Liver (tissue), 8 donors: ENCODE measurements at regions not wholly inside any gene's neighbourhood (a gene's known extent, or its start where the extent isn't known, plus 50 kb on each side); places are given as distances from the start of the nearest gene placed in this dataset.

Experiments
- DNase-seq: peaks from one replicate; pipeline ENCODE4 v3.0.0-alpha.2; 2017; ENCODE audit warnings: low spot score
- H3K27ac ChIP-seq, 2 donors: one replicate each; pipeline ENCODE4 v1.7.0; 2013; ENCODE audit warnings: inconsistent platforms in 2 of 2, low read length in 2 of 2, control low read depth in 1 of 2, low read depth in 1 of 2, mild to moderate bottlenecking in 1 of 2
- H3K27me3 ChIP-seq, 4 donors: one replicate each; pipeline versions ENCODE4 v1.6.1 to v1.7.0; 2013; ENCODE audit warnings: low read length in 3 of 4, inconsistent platforms in 1 of 4, mild to moderate bottlenecking in 1 of 4, moderate library complexity in 1 of 4; ENCODE audit not compliant: control insufficient read depth in 4 of 4, insufficient read depth in 4 of 4
- H3K36me3 ChIP-seq, 4 donors: one replicate each; pipeline versions ENCODE4 v1.6.1 to v1.7.0; 2013; ENCODE audit warnings: low read length in 3 of 4, mild to moderate bottlenecking in 3 of 4, low read depth in 1 of 4, moderate library complexity in 1 of 4; ENCODE audit not compliant: control insufficient read depth in 4 of 4, insufficient read depth in 3 of 4
- H3K4me1 ChIP-seq, 4 donors: one replicate each; pipeline versions ENCODE4 v1.6.1 to v1.7.0; 2013; ENCODE audit warnings: low read length in 3 of 4, mild to moderate bottlenecking in 3 of 4, moderate library complexity in 1 of 4; ENCODE audit not compliant: control insufficient read depth in 4 of 4, insufficient read depth in 4 of 4
- H3K4me3 ChIP-seq, 3 donors: one replicate each; pipeline versions ENCODE4 v1.6.1 to v1.7.0; 2013; ENCODE audit warnings: low read length in 3 of 3, control low read depth in 1 of 3, low read depth in 1 of 3, mild to moderate bottlenecking in 1 of 3
- H3K9ac ChIP-seq, 2 donors: one replicate each; pipeline ENCODE4 v1.7.0; 2013; ENCODE audit warnings: low read length in 2 of 2, mild to moderate bottlenecking in 2 of 2, moderate library complexity in 2 of 2, control low read depth in 1 of 2, low read depth in 1 of 2
- H3K9me3 ChIP-seq, 4 donors: one replicate each; pipeline versions ENCODE4 v1.6.1 to v1.7.0; 2013; ENCODE audit warnings: low read length in 3 of 4; ENCODE audit not compliant: control insufficient read depth in 4 of 4
- CTCF ChIP-seq: fragments of 150-350 bp; IDR thresholded peaks from 2 replicates; pipeline ENCODE4 v1.5.1; 2017; ENCODE audit warnings: improper control_type of control experiment, low read depth, low read length; ENCODE audit not compliant: missing input control
- EGR1 ChIP-seq, 2 donors: IDR thresholded peaks; 2 replicates each; pipeline ENCODE4 v1.6.1; 2016 to 2018; ENCODE audit warnings: antibody characterized with exemption in 2 of 2, low read depth in 2 of 2
- FOXA1 ChIP-seq: IDR thresholded peaks from 2 replicates; pipeline ENCODE4 v1.6.1; 2016; ENCODE audit warnings: antibody characterized with exemption
- GABPA ChIP-seq, 2 donors: IDR thresholded peaks in 1 of 2; conservative IDR thresholded peaks in 1 of 2; 2 replicates each; pipeline ENCODE4 v1.6.1; 2016; ENCODE audit warnings: antibody characterized with exemption in 2 of 2, mild to moderate bottlenecking in 1 of 2, moderate library complexity in 1 of 2
- HNF4A ChIP-seq, 2 donors: conservative IDR thresholded peaks; 2 replicates each; pipeline ENCODE4 v1.6.1; 2016; ENCODE audit warnings: antibody characterized with exemption in 2 of 2, mild to moderate bottlenecking in 2 of 2
- HNF4G ChIP-seq: IDR thresholded peaks from 2 replicates; pipeline ENCODE4 v1.6.1; 2016; ENCODE audit warnings: antibody characterized with exemption
- JUND ChIP-seq, 2 donors: IDR thresholded peaks; 2 replicates each; pipeline ENCODE4 v1.6.1; 2016; ENCODE audit warnings: antibody characterized with exemption in 2 of 2
- NR2F2 ChIP-seq: IDR thresholded peaks from 2 replicates; pipeline ENCODE4 v1.6.1; 2016; ENCODE audit warnings: antibody characterized with exemption
- RAD21 ChIP-seq, 2 donors: IDR thresholded peaks; 2 replicates each; pipeline ENCODE4 v1.6.1; 2016; ENCODE audit warnings: antibody characterized with exemption in 2 of 2, mild to moderate bottlenecking in 2 of 2
- RXRA ChIP-seq, 2 donors: IDR thresholded peaks; 2 replicates each; pipeline ENCODE4 v1.6.1; 2017 to 2018; ENCODE audit warnings: antibody characterized with exemption in 2 of 2, mild to moderate bottlenecking in 1 of 2
- SP1 ChIP-seq: IDR thresholded peaks from 2 replicates; pipeline ENCODE4 v1.6.1; 2018; ENCODE audit warnings: antibody characterized with exemption, mild to moderate bottlenecking
- TAF1 ChIP-seq: conservative IDR thresholded peaks from 2 replicates; pipeline ENCODE4 v1.6.1; 2016; ENCODE audit warnings: antibody characterized with exemption, mild to moderate bottlenecking
- YY1 ChIP-seq: IDR thresholded peaks from 2 replicates; pipeline ENCODE4 v1.6.1; 2016; ENCODE audit warnings: antibody characterized with exemption, mild to moderate bottlenecking
- WGBS: extraction: QIAGEN DNeasy Blood & Tissue Kit; methylation state at CpG from one replicate; pipeline ENCODE4 v1.1.7; 2013; 5-methylcytosine and 5-hydroxymethylcytosine counted together
- TF ChIP-seq, protein P1 (sequence below): IDR thresholded peaks from 2 replicates; pipeline ENCODE4 v1.6.1; 2016; ENCODE audit warnings: antibody characterized with exemption
- TF ChIP-seq, protein P2 (sequence below): IDR thresholded peaks from 2 replicates; pipeline ENCODE4 v1.6.1; 2016; ENCODE audit warnings: antibody characterized with exemption, mild to moderate bottlenecking
- TF ChIP-seq, protein P3 (sequence below): IDR thresholded peaks from 2 replicates; pipeline ENCODE4 v1.6.1; 2016; ENCODE audit warnings: antibody characterized with exemption
- TF ChIP-seq, protein P4 (sequence below): IDR thresholded peaks from 2 replicates; pipeline ENCODE4 v1.6.1; 2016; ENCODE audit warnings: antibody characterized with exemption
- donor health status: healthy.
- donor health status: healthy.
- donor health status: healthy.
- donor health status: healthy.
- donor health status: healthy.

- TF ChIP-seq, protein P1, sequence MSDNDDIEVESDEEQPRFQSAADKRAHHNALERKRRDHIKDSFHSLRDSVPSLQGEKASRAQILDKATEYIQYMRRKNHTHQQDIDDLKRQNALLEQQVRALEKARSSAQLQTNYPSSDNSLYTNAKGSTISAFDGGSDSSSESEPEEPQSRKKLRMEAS = no peak
- TF ChIP-seq FOXA1 = no peak
- TF ChIP-seq EGR1 (IDR thresholded peaks at IDR 0.05; ENCODE audit: low read depth in 2 of 2) = no peak
These were observed 328.8 kb upstream of the UBE2E3 start (continued) for GRCh38 chr2:180651596-180651995.

GRCh38 chr2:180647621-180648020 lies 332.8 kb upstream of the UBE2E3 start:
- H3K27me3 ChIP-seq = no peaks in the 10 kb centered on the region
- TF ChIP-seq FOXA1 = no peak
- no peak for TF ChIP-seq SP1
- no peak for TF ChIP-seq GABPA (IDR thresholded peaks at IDR 0.05 in 1 of 2, conservative IDR thresholded peaks at IDR 0.05 in 1 of 2)
- TF ChIP-seq RXRA (IDR thresholded peaks at IDR 0.05) = no peak
- TF ChIP-seq HNF4A (conservative IDR thresholded peaks at IDR 0.05) = no peak
- TF ChIP-seq CTCF = no peak
- TF ChIP-seq, protein P2, sequence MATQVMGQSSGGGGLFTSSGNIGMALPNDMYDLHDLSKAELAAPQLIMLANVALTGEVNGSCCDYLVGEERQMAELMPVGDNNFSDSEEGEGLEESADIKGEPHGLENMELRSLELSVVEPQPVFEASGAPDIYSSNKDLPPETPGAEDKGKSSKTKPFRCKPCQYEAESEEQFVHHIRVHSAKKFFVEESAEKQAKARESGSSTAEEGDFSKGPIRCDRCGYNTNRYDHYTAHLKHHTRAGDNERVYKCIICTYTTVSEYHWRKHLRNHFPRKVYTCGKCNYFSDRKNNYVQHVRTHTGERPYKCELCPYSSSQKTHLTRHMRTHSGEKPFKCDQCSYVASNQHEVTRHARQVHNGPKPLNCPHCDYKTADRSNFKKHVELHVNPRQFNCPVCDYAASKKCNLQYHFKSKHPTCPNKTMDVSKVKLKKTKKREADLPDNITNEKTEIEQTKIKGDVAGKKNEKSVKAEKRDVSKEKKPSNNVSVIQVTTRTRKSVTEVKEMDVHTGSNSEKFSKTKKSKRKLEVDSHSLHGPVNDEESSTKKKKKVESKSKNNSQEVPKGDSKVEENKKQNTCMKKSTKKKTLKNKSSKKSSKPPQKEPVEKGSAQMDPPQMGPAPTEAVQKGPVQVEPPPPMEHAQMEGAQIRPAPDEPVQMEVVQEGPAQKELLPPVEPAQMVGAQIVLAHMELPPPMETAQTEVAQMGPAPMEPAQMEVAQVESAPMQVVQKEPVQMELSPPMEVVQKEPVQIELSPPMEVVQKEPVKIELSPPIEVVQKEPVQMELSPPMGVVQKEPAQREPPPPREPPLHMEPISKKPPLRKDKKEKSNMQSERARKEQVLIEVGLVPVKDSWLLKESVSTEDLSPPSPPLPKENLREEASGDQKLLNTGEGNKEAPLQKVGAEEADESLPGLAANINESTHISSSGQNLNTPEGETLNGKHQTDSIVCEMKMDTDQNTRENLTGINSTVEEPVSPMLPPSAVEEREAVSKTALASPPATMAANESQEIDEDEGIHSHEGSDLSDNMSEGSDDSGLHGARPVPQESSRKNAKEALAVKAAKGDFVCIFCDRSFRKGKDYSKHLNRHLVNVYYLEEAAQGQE = no peak
- no peak for TF ChIP-seq EGR1 (IDR thresholded peaks at IDR 0.05; ENCODE audit: low read depth in 2 of 2)
- no peak for TF ChIP-seq HNF4G
- TF ChIP-seq, protein P3, sequence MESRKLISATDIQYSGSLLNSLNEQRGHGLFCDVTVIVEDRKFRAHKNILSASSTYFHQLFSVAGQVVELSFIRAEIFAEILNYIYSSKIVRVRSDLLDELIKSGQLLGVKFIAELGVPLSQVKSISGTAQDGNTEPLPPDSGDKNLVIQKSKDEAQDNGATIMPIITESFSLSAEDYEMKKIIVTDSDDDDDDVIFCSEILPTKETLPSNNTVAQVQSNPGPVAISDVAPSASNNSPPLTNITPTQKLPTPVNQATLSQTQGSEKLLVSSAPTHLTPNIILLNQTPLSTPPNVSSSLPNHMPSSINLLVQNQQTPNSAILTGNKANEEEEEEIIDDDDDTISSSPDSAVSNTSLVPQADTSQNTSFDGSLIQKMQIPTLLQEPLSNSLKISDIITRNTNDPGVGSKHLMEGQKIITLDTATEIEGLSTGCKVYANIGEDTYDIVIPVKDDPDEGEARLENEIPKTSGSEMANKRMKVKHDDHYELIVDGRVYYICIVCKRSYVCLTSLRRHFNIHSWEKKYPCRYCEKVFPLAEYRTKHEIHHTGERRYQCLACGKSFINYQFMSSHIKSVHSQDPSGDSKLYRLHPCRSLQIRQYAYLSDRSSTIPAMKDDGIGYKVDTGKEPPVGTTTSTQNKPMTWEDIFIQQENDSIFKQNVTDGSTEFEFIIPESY = no peak
- no peak for TF ChIP-seq TAF1
- no peak for TF ChIP-seq RAD21 (IDR thresholded peaks at IDR 0.05)
- TF ChIP-seq, protein P4, sequence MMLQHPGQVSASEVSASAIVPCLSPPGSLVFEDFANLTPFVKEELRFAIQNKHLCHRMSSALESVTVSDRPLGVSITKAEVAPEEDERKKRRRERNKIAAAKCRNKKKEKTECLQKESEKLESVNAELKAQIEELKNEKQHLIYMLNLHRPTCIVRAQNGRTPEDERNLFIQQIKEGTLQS = no peak
- TF ChIP-seq, protein P1 = no peak
- TF ChIP-seq JUND (IDR thresholded peaks at IDR 0.05) = no peak
- TF ChIP-seq NR2F2 = no peak
- TF ChIP-seq YY1 = no peak
- H3K4me3 ChIP-seq = no peak overlapping the region
- H3K9me3 ChIP-seq = no peaks in the 10 kb centered on the region
- WGBS = 56% methylated on average over 3 of the region's 3 CpGs
- DNase-seq = no peak
- no peak overlapping the region for H3K27ac ChIP-seq
- no peaks in the 10 kb centered on the region for H3K4me1 ChIP-seq
- H3K9ac ChIP-seq = no peak overlapping the region
- H3K36me3 ChIP-seq = no peaks in the 10 kb centered on the region
